HFFc6 (cell line): ENCODE measurements at regions not wholly inside any gene's neighbourhood (a gene's known extent, or its start where the extent isn't known, plus 50 kb on each side); places are given as distances from the start of the nearest gene placed in this dataset.

ENCODE experiments used
- DNase-seq: peaks from one replicate; pipeline ENCODE4 v3.0.0-alpha.2; 2018
- H3K27ac Mint-ChIP-seq: 2 replicates; pipeline ENCODE4 v1.8.0; 2020; ENCODE audit warnings: mild to moderate bottlenecking, mixed read lengths
- H3K27me3 Mint-ChIP-seq: 2 replicates; pipeline ENCODE4 v1.8.0; 2021; ENCODE audit warnings: mild to moderate bottlenecking, moderate library complexity, mixed read lengths; ENCODE audit not compliant: insufficient read depth
- H3K36me3 Mint-ChIP-seq: 2 replicates; pipeline ENCODE4 v1.8.0; 2021; ENCODE audit warnings: low read depth, mixed read lengths
- H3K4me1 Mint-ChIP-seq: 2 replicates; pipeline ENCODE4 v1.8.0; 2020; ENCODE audit warnings: low read depth, mixed read lengths
- H3K4me3 Mint-ChIP-seq: 2 replicates; pipeline ENCODE4 v1.8.0; 2020; ENCODE audit warnings: mild to moderate bottlenecking, moderate library complexity, mixed read lengths
- H3K9me3 Mint-ChIP-seq: 2 replicates; pipeline ENCODE4 v1.8.0; 2020; ENCODE audit warnings: mild to moderate bottlenecking, mixed read lengths
- CTCF ChIP-seq: fragments of 200-600 bp; sonication (generic); IDR thresholded peaks from 2 replicates; pipeline ENCODE4 v1.5.0; 2021; ENCODE audit warnings: antibody characterized with exemption, mild to moderate bottlenecking

DNA sequence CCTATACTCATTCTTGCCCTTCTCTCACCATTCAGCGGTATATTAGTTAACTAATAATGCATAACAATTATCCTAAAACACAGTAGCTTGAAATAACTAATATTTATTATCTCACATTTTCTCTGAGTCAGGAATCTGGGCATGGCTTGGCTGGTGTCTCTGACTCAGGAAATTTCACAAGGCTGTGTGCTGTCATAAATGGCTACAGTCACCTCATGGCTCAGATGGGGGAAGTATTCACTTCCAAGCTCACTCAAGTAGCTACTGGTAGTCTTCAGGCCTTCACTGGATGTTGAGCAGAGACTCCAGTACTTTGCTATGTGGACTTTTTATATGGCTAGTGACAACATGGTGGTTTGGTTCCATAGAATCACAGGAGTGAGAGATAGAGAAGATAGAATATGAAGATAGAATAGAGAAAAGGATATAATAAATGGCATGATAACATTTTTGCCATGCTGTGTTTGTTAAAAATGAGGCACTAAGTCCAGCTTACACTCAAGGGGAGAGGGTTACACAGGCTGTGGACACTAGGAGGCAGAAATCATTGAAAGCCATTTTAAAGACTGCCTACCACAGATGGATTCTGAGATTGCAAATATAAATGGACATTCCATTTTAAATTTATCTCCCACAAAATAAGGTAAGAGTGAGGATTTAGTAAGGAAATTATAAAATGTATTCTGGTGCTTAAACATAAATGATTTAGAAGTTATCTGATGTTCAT is 997.8 kb upstream of the CHORDC1 start:
- H3K27me3 Mint-ChIP-seq = no peaks in the 10 kb centered on the region; the same call in 1 of the 2 replicates
- H3K36me3 Mint-ChIP-seq = no peaks in the 10 kb centered on the region
- no peaks in the 10 kb centered on the region for H3K4me1 Mint-ChIP-seq
- no peak overlapping the region for H3K4me3 Mint-ChIP-seq
- no peak for TF ChIP-seq CTCF
- no peak overlapping the region for H3K27ac Mint-ChIP-seq
- peaks cover 18% of the 10 kb centered on the region for H3K9me3 Mint-ChIP-seq
- no peak for DNase-seq

DNA sequence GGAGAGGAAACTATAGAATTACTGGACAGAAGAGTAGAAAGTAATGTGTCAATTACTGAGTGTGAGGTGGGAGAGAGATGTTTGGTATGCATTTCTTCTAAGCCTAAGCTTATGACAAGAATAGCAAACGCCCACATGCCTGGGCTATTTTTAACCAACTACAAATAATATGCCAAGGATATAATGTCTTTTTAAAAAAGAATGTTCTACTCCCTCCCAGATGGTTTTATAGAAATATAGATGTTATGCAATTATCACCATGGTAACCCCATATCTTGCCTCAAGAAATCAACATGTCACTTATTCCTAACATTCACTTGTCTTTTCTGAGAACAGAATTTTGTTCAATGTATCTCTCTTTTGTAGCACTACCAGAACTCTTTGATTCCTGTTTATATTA is 996.7 kb upstream of the CHORDC1 start:
- H3K4me1 Mint-ChIP-seq = no peaks in the 10 kb centered on the region
- no peak for DNase-seq
- H3K27ac Mint-ChIP-seq = no peak overlapping the region
- no peaks in the 10 kb centered on the region for H3K36me3 Mint-ChIP-seq
- H3K27me3 Mint-ChIP-seq = no peaks in the 10 kb centered on the region
- no peak for TF ChIP-seq CTCF
- no peak overlapping the region for H3K4me3 Mint-ChIP-seq
- H3K9me3 Mint-ChIP-seq = peaks cover 12% of the 10 kb centered on the region

GRCh38 chr11:91209751-91210150 is 986.9 kb upstream of the CHORDC1 start:
- H3K4me3 Mint-ChIP-seq = no peak overlapping the region
- peaks cover 18% of the 10 kb centered on the region for H3K9me3 Mint-ChIP-seq
- no peak for DNase-seq
- no peaks in the 10 kb centered on the region for H3K36me3 Mint-ChIP-seq
- no peaks in the 10 kb centered on the region; the same call in 1 of the 2 replicates for H3K27me3 Mint-ChIP-seq
- H3K27ac Mint-ChIP-seq = no peak overlapping the region
- H3K4me1 Mint-ChIP-seq = no peaks in the 10 kb centered on the region
- TF ChIP-seq CTCF = no peak

DNA sequence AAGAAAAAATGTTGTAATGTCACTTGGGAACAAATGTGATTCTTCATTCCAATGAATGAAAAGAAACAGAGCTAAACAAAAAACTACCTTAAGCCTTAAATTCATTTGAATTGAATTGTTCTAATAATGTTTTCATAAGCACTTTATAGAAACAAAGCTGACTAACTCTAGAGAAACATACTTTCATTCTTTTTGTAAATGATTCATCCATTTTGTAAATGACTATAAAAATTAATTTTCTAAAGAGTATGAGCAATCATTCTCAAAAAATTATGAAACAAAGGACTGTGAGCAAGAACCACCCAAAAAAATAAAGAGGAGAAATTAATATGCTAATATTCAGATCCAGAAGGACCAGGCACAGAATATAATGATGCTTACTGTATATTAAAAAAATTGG is 986.5 kb upstream of the CHORDC1 start:
- Mint-ChIP-seq H3K36me3 (no peaks in the 10 kb centered on the region), H3K9me3 (peaks cover 18% of the 10 kb centered on the region), H3K4me3 (no peak overlapping the region), H3K4me1 (no peaks in the 10 kb centered on the region), H3K27me3 (no peaks in the 10 kb centered on the region; the same call in 1 of the 2 replicates), H3K27ac (no peak overlapping the region)
- no peak for TF ChIP-seq CTCF
- no peak for DNase-seq

DNA sequence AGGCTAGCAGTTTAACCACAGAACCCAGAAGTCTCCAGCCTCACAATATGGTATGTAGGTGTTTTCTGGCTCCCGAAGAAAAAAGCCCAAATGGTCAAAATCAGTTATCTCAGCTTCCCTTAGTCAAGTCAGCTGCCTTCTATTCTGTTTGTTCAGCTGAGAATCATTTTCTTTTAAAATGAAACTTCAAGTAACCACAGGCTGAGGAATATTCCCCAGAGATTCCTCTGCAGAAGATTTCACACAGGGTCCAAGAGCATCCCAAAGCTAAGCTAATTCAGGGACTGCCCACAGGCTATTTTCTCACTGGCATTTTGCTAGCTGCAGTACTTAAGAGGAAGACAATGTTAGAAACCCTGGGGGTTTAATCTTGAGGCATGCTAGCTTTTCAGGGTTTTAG is 977.0 kb upstream of the CHORDC1 start:
- no peaks in the 10 kb centered on the region for H3K36me3 Mint-ChIP-seq
- H3K27ac Mint-ChIP-seq = no peak overlapping the region
- no peaks in the 10 kb centered on the region for H3K4me1 Mint-ChIP-seq
- no peaks in the 10 kb centered on the region for H3K27me3 Mint-ChIP-seq
- DNase-seq = no peak
- no peak overlapping the region for H3K4me3 Mint-ChIP-seq
- no peak for TF ChIP-seq CTCF
- peaks cover 25% of the 10 kb centered on the region for H3K9me3 Mint-ChIP-seq
